ENCODE measurements at regions not wholly inside any gene's neighbourhood (a gene's known extent, or its start where the extent isn't known, plus 50 kb on each side); places are given as distances from the start of the nearest gene placed in this dataset.
A peak's percentile ranks its signal among the peaks of the same experiment; 100 is the strongest.

- intact Hi-C loops (cut with DNase I, micrococcal nuclease), result no loop called here
- DNase-seq, result no peak
- ATAC-seq, result no peak
- Histone ChIP-seq H3K4me3 (no peak overlapping the region), H3K4me1 (ENCODE audit: low read depth) (no peaks in the 10 kb centered on the region), H3K36me3 (ENCODE audit: low read depth) (no peaks in the 10 kb centered on the region), H3K9me3 (no peaks in the 10 kb centered on the region)
- TF ChIP-seq CTCF (IDR thresholded peaks at IDR 0.05), result no peak
Measured at GRCh38 chr20:11792568-11792953, 125.1 kb upstream of the BTBD3 start.

- intact Hi-C loops (cut with DNase I, micrococcal nuclease), result no loop called here
- DNase-seq (no peak), ATAC-seq (no peak)
- no peak for TF ChIP-seq CTCF (IDR thresholded peaks at IDR 0.05)
- H3K36me3 ChIP-seq (ENCODE audit: low read depth), result no peaks in the 10 kb centered on the region
- H3K4me1 ChIP-seq (ENCODE audit: low read depth), result no peaks in the 10 kb centered on the region
- H3K9me3 ChIP-seq, result no peaks in the 10 kb centered on the region
- H3K4me3 ChIP-seq, result no peak overlapping the region
Measured at GRCh38 chr20:11794525-11794924, 123.2 kb upstream of the BTBD3 start.

GRCh38 chr20:11795071-11795615 is 122.5 kb upstream of the BTBD3 start:
- no peaks in the 10 kb centered on the region for H3K4me1 ChIP-seq (ENCODE audit: low read depth)
- no peak for ATAC-seq
- intact Hi-C loops (cut with DNase I, micrococcal nuclease), result no loop called here
- DNase-seq, result no peak
- H3K9me3 ChIP-seq, result no peaks in the 10 kb centered on the region
- no peak overlapping the region for H3K4me3 ChIP-seq
- H3K36me3 ChIP-seq (ENCODE audit: low read depth), result no peaks in the 10 kb centered on the region
- TF ChIP-seq CTCF (IDR thresholded peaks at IDR 0.05), result no peak

GRCh38 chr20:11796026-11796425 is 121.7 kb upstream of the BTBD3 start:
- no peak overlapping the region for H3K4me3 ChIP-seq
- intact Hi-C loops (cut with DNase I, micrococcal nuclease), result no loop called here
- H3K9me3 ChIP-seq, result no peaks in the 10 kb centered on the region
- no peaks in the 10 kb centered on the region for H3K4me1 ChIP-seq (ENCODE audit: low read depth)
- no peak for DNase-seq
- no peaks in the 10 kb centered on the region for H3K36me3 ChIP-seq (ENCODE audit: low read depth)
- ATAC-seq, result no peak
- no peak for TF ChIP-seq CTCF (IDR thresholded peaks at IDR 0.05)

- Histone ChIP-seq H3K4me3 (no peak overlapping the region), H3K4me1 (ENCODE audit: low read depth) (no peaks in the 10 kb centered on the region), H3K36me3 (ENCODE audit: low read depth) (no peaks in the 10 kb centered on the region), H3K9me3 (no peaks in the 10 kb centered on the region)
- intact Hi-C loops (cut with DNase I, micrococcal nuclease), result no loop called here
- no peak for ATAC-seq
- TF ChIP-seq CTCF (IDR thresholded peaks at IDR 0.05), result no peak
- no peak for DNase-seq
Measured at GRCh38 chr20:11797156-11797555, 120.5 kb upstream of the BTBD3 start.

GRCh38 chr20:11799281-11799684 is 118.4 kb upstream of the BTBD3 start:
- Histone ChIP-seq H3K36me3 (ENCODE audit: low read depth) (no peaks in the 10 kb centered on the region), H3K9me3 (no peaks in the 10 kb centered on the region), H3K4me3 (no peak overlapping the region), H3K4me1 (ENCODE audit: low read depth) (no peaks in the 10 kb centered on the region)
- intact Hi-C loops (cut with DNase I, micrococcal nuclease), result no loop called here
- ATAC-seq, result peak; percentile 75
- peak in 1 of 3 donors; percentile 17 for DNase-seq
- no peak for TF ChIP-seq CTCF (IDR thresholded peaks at IDR 0.05)

All from mucosa of descending colon (tissue), 3 donors.